ENCODE measurements at regions not wholly inside any gene's neighbourhood (a gene's known extent, or its start where the extent isn't known, plus 50 kb on each side); places are given as distances from the start of the nearest gene placed in this dataset.

DNA sequence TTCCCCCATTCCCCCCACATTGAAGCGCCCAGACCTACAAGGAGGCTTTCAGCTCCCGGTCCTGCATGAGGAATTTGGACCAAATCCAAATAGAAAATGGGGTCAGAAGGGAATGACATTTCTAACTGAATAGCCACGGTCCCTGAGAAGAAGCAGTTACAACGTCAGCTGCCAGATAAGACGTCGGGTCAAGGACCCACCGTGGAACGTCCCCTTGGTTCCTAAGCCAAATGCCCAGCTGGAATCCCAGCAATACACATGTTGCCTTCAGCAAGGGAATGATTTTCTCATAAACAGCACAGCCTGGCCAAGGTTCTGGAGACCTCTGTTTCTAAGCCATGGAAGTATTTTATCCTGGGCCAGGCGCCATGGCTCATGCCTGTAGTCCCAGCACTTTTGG lies 109.1 kb upstream of the PEG3 start:
- no peak for TF ChIP-seq POLR2A (IDR thresholded peaks at IDR 0.05)
- TF ChIP-seq, protein P1, sequence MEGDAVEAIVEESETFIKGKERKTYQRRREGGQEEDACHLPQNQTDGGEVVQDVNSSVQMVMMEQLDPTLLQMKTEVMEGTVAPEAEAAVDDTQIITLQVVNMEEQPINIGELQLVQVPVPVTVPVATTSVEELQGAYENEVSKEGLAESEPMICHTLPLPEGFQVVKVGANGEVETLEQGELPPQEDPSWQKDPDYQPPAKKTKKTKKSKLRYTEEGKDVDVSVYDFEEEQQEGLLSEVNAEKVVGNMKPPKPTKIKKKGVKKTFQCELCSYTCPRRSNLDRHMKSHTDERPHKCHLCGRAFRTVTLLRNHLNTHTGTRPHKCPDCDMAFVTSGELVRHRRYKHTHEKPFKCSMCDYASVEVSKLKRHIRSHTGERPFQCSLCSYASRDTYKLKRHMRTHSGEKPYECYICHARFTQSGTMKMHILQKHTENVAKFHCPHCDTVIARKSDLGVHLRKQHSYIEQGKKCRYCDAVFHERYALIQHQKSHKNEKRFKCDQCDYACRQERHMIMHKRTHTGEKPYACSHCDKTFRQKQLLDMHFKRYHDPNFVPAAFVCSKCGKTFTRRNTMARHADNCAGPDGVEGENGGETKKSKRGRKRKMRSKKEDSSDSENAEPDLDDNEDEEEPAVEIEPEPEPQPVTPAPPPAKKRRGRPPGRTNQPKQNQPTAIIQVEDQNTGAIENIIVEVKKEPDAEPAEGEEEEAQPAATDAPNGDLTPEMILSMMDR (IDR thresholded peaks at IDR 0.05 in 8 of 11, conservative IDR thresholded peaks at IDR 0.05 in 3 of 11): no peak
- no peak for TF ChIP-seq POLR2AphosphoS5 (IDR thresholded peaks at IDR 0.05)

Measured in spleen (tissue), 7 donors.